ENCODE measurements at regions not wholly inside any gene's neighbourhood (a gene's known extent, or its start where the extent isn't known, plus 50 kb on each side); places are given as distances from the start of the nearest gene placed in this dataset.

- no peak for TF ChIP-seq CTCF (IDR thresholded peaks at IDR 0.05)
- TF ChIP-seq EP300 (IDR thresholded peaks at IDR 0.05): no peak
These were observed 352.1 kb upstream of the IRAK1BP1 start for GRCh38 chr6:78515271-78515670.
